NOMO-1 treated with DMSO at 0.1 percent for 48 hours (cell line): ENCODE measurements at regions not wholly inside any gene's neighbourhood (a gene's known extent, or its start where the extent isn't known, plus 50 kb on each side); places are given as distances from the start of the nearest gene placed in this dataset.
"Not testable (repeated sequence)": the region's sequence is repeated elsewhere in the genome, so short reads cannot be mapped to it uniquely, and the experiment has no call there.

Source experiments
- DNase-seq: peaks from one replicate; lab custom pipeline; 2025; ENCODE audit not compliant: unreplicated experiment; lab: John Stamatoyannopoulos, UW

- no peak for DNase-seq
Observed at GRCh38 chr1:198932351-198932991, 293.6 kb downstream of the PTPRC start.

- DNase-seq = no peak
Observed at GRCh38 chr1:198933515-198934222, 294.8 kb downstream of the PTPRC start.

- DNase-seq = no peak
Observed at GRCh38 chr1:198934426-198934825, 295.6 kb downstream of the PTPRC start.

- DNase-seq = peak; percentile 42
Observed at GRCh38 chr1:198934901-198935305, 296.1 kb downstream of the PTPRC start.

GRCh38 chr1:198935306-198935921 lies 296.6 kb downstream of the PTPRC start:
- DNase-seq = peak; percentile 53

GRCh38 chr1:198936371-198937083 lies 297.7 kb downstream of the PTPRC start:
- no peak for DNase-seq

GRCh38 chr1:198937231-198938031 lies 298.6 kb downstream of the PTPRC start:
- DNase-seq = peak; percentile 92

- DNase-seq = no peak
Observed at GRCh38 chr1:198939286-198939685, 300.4 kb downstream of the PTPRC start.

GRCh38 chr1:198939956-198940355 lies 301.1 kb downstream of the PTPRC start:
- DNase-seq = peak; percentile 89

GRCh38 chr1:198942466-198942865 lies 303.6 kb downstream of the PTPRC start:
- DNase-seq = no peak

GRCh38 chr1:198943484-198944187 lies 304.8 kb downstream of the PTPRC start:
- DNase-seq = no peak

- DNase-seq = no peak
Observed at GRCh38 chr1:198947456-198947855, 308.6 kb downstream of the PTPRC start.

- no peak for DNase-seq
Observed at GRCh38 chr1:198948895-198949659, 310.2 kb downstream of the PTPRC start.

- DNase-seq = no peak
Observed at GRCh38 chr1:198950036-198950435, 311.2 kb downstream of the PTPRC start.

GRCh38 chr1:198955085-198955484 lies 316.2 kb downstream of the PTPRC start:
- no peak for DNase-seq

- no peak for DNase-seq
Observed at GRCh38 chr1:198957044-198957443, 318.2 kb downstream of the PTPRC start.

GRCh38 chr1:198959032-198959431 lies 320.2 kb downstream of the PTPRC start:
- DNase-seq = no peak

GRCh38 chr1:198959676-198960075 lies 320.8 kb downstream of the PTPRC start:
- DNase-seq = no peak

GRCh38 chr1:198963796-198964195 lies 325.0 kb downstream of the PTPRC start:
- not testable (repeated sequence) for DNase-seq
